ENCODE measurements at regions not wholly inside any gene's neighbourhood (a gene's known extent, or its start where the extent isn't known, plus 50 kb on each side); places are given as distances from the start of the nearest gene placed in this dataset.

DNA sequence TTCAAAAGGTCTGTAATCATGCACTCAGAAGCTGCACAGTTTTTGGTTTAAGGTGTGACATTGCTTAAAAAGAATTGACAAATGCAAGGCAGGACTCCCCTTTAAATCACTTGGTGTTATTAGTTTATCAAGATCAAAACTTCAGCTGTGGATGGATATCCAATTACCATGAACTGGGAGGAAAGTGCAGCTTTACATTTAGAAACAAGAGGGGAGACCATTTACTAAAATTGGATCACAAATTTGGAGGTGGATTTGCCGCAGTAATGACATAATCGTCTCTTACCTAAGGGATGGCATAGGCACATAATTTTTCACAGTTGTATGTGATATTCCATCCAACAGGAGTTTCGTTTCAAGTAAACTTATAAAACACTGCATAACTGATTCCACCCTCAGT lies 1610.2 kb downstream of the SLITRK5 start:
- intact Hi-C loops (cut with micrococcal nuclease), result no loop called here
- no peaks in the 10 kb centered on the region for H3F3A ChIP-seq (ENCODE audit: low read length, unreplicated experiment)
- H3K27me3 ChIP-seq (ENCODE audit: low read length), result no peaks in the 10 kb centered on the region
- no peak overlapping the region for H3K27ac ChIP-seq (ENCODE audit: low read length)
- H3K4me3 ChIP-seq (ENCODE audit: low read length), result no peak overlapping the region
- peaks cover 14% of the 10 kb centered on the region; the same call in 1 of the 2 replicates for H3K4me1 ChIP-seq (ENCODE audit: insufficient read depth, low read length)
- no peak overlapping the region for H3K4me2 ChIP-seq (ENCODE audit: low read length)
- DNase-seq (no peak), ATAC-seq (no peak)
- no peak overlapping the region for H3K9ac ChIP-seq (ENCODE audit: low read length)
- H3K9me2 ChIP-seq (replicated peaks; ENCODE audit: low read length), result no peaks in the 10 kb centered on the region
- no peaks in the 10 kb centered on the region for H3K36me3 ChIP-seq (ENCODE audit: low read depth, low read length)
- ChIA-PET CTCF (no interaction called here), POLR2A (ENCODE audit: unreplicated experiment) (no interaction called here)
- H3K79me2 ChIP-seq (ENCODE audit: low read length), result no peaks in the 10 kb centered on the region
- H4K20me1 ChIP-seq (ENCODE audit: low read length), result no peaks in the 10 kb centered on the region
- no peak overlapping the region for H2AFZ ChIP-seq (ENCODE audit: low read length)
- H3K9me3 ChIP-seq (ENCODE audit: low read length), result no peaks in the 10 kb centered on the region
- TF ChIP-seq EZH2 (IDR thresholded peaks at IDR 0.05; ENCODE audit: low read length, unreplicated experiment) (no peak), EZH2phosphoT487 (IDR thresholded peaks at IDR 0.05; ENCODE audit: borderline replicate concordance, low read length) (no peak)
- TF ChIP-seq, protein P1, sequence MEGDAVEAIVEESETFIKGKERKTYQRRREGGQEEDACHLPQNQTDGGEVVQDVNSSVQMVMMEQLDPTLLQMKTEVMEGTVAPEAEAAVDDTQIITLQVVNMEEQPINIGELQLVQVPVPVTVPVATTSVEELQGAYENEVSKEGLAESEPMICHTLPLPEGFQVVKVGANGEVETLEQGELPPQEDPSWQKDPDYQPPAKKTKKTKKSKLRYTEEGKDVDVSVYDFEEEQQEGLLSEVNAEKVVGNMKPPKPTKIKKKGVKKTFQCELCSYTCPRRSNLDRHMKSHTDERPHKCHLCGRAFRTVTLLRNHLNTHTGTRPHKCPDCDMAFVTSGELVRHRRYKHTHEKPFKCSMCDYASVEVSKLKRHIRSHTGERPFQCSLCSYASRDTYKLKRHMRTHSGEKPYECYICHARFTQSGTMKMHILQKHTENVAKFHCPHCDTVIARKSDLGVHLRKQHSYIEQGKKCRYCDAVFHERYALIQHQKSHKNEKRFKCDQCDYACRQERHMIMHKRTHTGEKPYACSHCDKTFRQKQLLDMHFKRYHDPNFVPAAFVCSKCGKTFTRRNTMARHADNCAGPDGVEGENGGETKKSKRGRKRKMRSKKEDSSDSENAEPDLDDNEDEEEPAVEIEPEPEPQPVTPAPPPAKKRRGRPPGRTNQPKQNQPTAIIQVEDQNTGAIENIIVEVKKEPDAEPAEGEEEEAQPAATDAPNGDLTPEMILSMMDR (conservative IDR thresholded peaks at IDR 0.05; ENCODE audit: low read depth, low read length), result no peak
- no TSS peak for BruUV-seq (replicated peaks)

DNA sequence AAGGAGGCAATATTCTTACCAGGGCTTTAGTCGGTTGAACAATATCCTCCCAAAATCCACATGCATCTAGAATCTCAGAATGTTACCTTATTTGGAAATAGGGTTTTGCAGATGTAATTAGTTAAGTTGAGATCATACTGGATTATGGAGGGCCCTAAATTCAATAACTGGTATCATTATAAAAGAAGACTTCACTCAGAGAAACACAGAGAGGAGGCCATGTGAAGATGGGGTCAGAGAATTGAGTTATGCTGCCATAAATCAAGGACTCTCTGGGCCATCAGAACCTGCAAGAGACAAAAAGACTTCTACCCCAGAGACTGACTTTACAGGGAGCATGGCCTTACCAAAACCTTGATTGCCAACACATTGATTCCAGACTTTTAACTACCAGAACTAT lies 1611.1 kb downstream of the SLITRK5 start:
- H3F3A ChIP-seq (ENCODE audit: low read length, unreplicated experiment), result no peaks in the 10 kb centered on the region
- H3K4me1 ChIP-seq (ENCODE audit: insufficient read depth, low read length), result peaks cover 14% of the 10 kb centered on the region; the same call in 1 of the 2 replicates
- DNase-seq (no peak), ATAC-seq (no peak)
- H3K79me2 ChIP-seq (ENCODE audit: low read length), result no peaks in the 10 kb centered on the region
- no peak overlapping the region for H3K4me2 ChIP-seq (ENCODE audit: low read length)
- TF ChIP-seq EZH2phosphoT487 (IDR thresholded peaks at IDR 0.05; ENCODE audit: borderline replicate concordance, low read length) (no peak), EZH2 (IDR thresholded peaks at IDR 0.05; ENCODE audit: low read length, unreplicated experiment) (no peak)
- TF ChIP-seq, protein P1 (conservative IDR thresholded peaks at IDR 0.05; ENCODE audit: low read depth, low read length), result no peak
- H3K9me3 ChIP-seq (ENCODE audit: low read length), result no peaks in the 10 kb centered on the region
- no peak overlapping the region for H2AFZ ChIP-seq (ENCODE audit: low read length)
- ChIA-PET POLR2A (ENCODE audit: unreplicated experiment) (no interaction called here), CTCF (no interaction called here)
- no TSS peak for BruUV-seq (replicated peaks)
- intact Hi-C loops (cut with micrococcal nuclease), result no loop called here
- no peak overlapping the region for H3K4me3 ChIP-seq (ENCODE audit: low read length)
- no peak overlapping the region for H3K9ac ChIP-seq (ENCODE audit: low read length)
- H3K27me3 ChIP-seq (ENCODE audit: low read length), result no peaks in the 10 kb centered on the region
- no peaks in the 10 kb centered on the region for H3K36me3 ChIP-seq (ENCODE audit: low read depth, low read length)
- no peaks in the 10 kb centered on the region for H3K9me2 ChIP-seq (replicated peaks; ENCODE audit: low read length)
- H3K27ac ChIP-seq (ENCODE audit: low read length), result no peak overlapping the region
- H4K20me1 ChIP-seq (ENCODE audit: low read length), result no peaks in the 10 kb centered on the region

DNA sequence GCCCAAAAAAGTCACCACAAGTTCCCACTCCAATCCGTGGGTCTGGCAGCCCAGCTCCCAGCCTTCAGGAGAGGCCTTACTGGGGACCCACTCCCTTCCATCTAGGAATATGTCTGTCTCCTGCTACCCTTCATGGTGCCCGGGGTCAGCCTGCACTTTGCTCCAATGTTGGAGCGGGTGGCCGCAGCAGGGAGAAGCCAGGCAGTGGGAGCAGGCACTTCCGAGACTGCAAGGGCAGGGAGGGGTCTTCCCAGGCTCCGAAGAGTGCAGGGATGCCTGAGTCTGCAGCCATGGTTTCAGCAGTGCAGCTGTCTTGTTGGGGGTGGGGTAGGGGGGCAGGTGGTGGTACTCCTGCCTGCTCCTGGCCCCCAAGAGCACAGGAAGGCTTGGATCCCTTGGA lies 1616.2 kb downstream of the SLITRK5 start:
- Histone ChIP-seq H4K20me1 (ENCODE audit: low read length) (no peaks in the 10 kb centered on the region), H3K36me3 (ENCODE audit: low read depth, low read length) (no peaks in the 10 kb centered on the region), H3K27ac (ENCODE audit: low read length) (no peak overlapping the region), H3K9ac (ENCODE audit: low read length) (no peak overlapping the region), H2AFZ (ENCODE audit: low read length) (no peak overlapping the region), H3K4me1 (ENCODE audit: insufficient read depth, low read length) (peaks cover 7% of the 10 kb centered on the region; the same call in 1 of the 2 replicates), H3K4me3 (ENCODE audit: low read length) (no peak overlapping the region), H3K9me3 (ENCODE audit: low read length) (no peaks in the 10 kb centered on the region), H3K4me2 (ENCODE audit: low read length) (no peak overlapping the region), H3K79me2 (ENCODE audit: low read length) (no peaks in the 10 kb centered on the region), H3F3A (ENCODE audit: low read length, unreplicated experiment) (no peaks in the 10 kb centered on the region), H3K27me3 (ENCODE audit: low read length) (no peaks in the 10 kb centered on the region), H3K9me2 (replicated peaks; ENCODE audit: low read length) (no peaks in the 10 kb centered on the region)
- ATAC-seq (no peak), DNase-seq (no peak)
- TF ChIP-seq, protein P1 (conservative IDR thresholded peaks at IDR 0.05; ENCODE audit: low read depth, low read length), result no peak
- TF ChIP-seq EZH2 (IDR thresholded peaks at IDR 0.05; ENCODE audit: low read length, unreplicated experiment) (no peak), EZH2phosphoT487 (IDR thresholded peaks at IDR 0.05; ENCODE audit: borderline replicate concordance, low read length) (no peak)
- CTCF ChIA-PET, result no interaction called here
- BruUV-seq (replicated peaks), result no TSS peak
- intact Hi-C loops (cut with micrococcal nuclease), result no loop called here
- POLR2A ChIA-PET (ENCODE audit: unreplicated experiment), result no interaction called here
